MM.1S (cell line): ENCODE measurements at regions not wholly inside any gene's neighbourhood (a gene's known extent, or its start where the extent isn't known, plus 50 kb on each side); places are given as distances from the start of the nearest gene placed in this dataset.

Source experiments
- CTCF ChIP-seq: fragments of 300-600 bp; sonication (generic); IDR thresholded peaks from 2 replicates; pipeline ENCODE4 v1.5.1; 2016; ENCODE audit warnings: antibody characterized with exemption, low read length, mixed read lengths
- EZH2 ChIP-seq: fragments of 300-600 bp; sonication (generic); optimal IDR thresholded peaks from 2 replicates; pipeline ENCODE3; 2017; ENCODE audit warnings: low read depth, mild to moderate bottlenecking, antibody characterized with exemption, low read length, mixed read lengths

GRCh38 chr10:6322805-6323204 is 120.1 kb downstream of the PFKFB3 start:
- TF ChIP-seq CTCF (no peak), EZH2 (no peak)
